ENCODE measurements at regions not wholly inside any gene's neighbourhood (a gene's known extent, or its start where the extent isn't known, plus 50 kb on each side); places are given as distances from the start of the nearest gene placed in this dataset.

DNA sequence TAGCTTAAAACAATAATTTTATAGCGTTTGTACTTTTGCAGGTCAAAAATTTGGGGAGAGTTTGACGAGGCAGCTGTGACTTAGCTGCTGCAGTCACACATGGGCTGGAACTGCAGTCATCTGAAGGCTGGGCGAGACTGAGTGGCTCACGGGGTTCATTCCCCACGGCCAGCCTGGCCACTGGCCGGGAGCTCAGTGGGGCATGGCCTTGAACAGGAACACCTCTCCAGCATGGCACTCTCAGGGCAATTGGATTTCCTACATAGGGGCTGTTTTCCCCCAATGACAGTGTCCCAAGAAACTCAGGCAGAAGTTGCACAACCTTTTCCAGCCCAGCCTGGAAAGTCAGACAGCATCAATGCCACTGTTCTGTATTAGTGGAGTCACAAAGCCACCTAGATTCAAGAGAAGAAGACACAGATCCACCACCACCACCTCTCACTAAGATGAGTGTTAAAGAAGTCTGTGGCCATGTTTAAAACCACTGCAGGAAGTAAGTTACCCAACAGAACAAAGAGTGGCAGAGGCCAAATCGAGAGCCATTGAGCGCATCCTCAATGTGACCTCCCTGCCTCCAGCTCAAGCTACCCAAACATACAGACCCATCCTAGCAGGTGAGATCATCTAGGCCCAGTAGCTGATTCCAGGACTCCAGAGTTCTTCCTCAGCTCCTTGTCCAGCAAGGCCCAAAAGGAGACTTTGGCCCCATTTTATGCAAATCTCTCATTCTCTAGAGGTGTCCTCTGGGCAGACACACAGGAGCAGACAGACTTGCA is 618.7 kb upstream of the CADM1 start:
- Mint-ChIP-seq H3K27ac (no peak overlapping the region), H3K36me3 (ENCODE audit: insufficient read depth) (no peaks in the 10 kb centered on the region), H3K4me3 (no peak overlapping the region), H3K27me3 (peaks cover 25 to 39% of the 10 kb centered on the region in 2 donors), H3K9me3 (peaks cover 0 to 4% of the 10 kb centered on the region in 2 donors), H3K4me1 (ENCODE audit: low read depth in 2 of 2) (no peaks in the 10 kb centered on the region)
- DNase-seq (no peak), ATAC-seq (replicated peaks) (no peak)

- ATAC-seq (replicated peaks): no peak
- no peaks in the 10 kb centered on the region for H3K4me1 Mint-ChIP-seq (ENCODE audit: low read depth in 2 of 2)
- no peak overlapping the region for H3K27ac Mint-ChIP-seq
Measured at GRCh38 chr11:116119158-116119557, 614.9 kb upstream of the CADM1 start.

GRCh38 chr11:116118138-116118470 is 613.9 kb upstream of the CADM1 start:
- Mint-ChIP-seq H3K4me1 (ENCODE audit: low read depth in 2 of 2) (no peaks in the 10 kb centered on the region), H3K27me3 (peaks cover 17 to 31% of the 10 kb centered on the region in 2 donors), H3K27ac (no peak overlapping the region), H3K4me3 (no peak overlapping the region), H3K36me3 (ENCODE audit: insufficient read depth) (no peaks in the 10 kb centered on the region), H3K9me3 (peaks cover 0 to 7% of the 10 kb centered on the region in 2 donors)
- no peak for ATAC-seq (replicated peaks)
- DNase-seq: no peak

More at GRCh38 chr11:116119158-116119557, 614.9 kb upstream of the CADM1 start:
- Mint-ChIP-seq H3K9me3 (peaks cover 0 to 4% of the 10 kb centered on the region in 2 donors), H3K27me3 (peaks cover 12 to 29% of the 10 kb centered on the region in 2 donors), H3K36me3 (ENCODE audit: insufficient read depth) (no peaks in the 10 kb centered on the region), H3K4me3 (no peak overlapping the region)
- DNase-seq: no peak

DNA sequence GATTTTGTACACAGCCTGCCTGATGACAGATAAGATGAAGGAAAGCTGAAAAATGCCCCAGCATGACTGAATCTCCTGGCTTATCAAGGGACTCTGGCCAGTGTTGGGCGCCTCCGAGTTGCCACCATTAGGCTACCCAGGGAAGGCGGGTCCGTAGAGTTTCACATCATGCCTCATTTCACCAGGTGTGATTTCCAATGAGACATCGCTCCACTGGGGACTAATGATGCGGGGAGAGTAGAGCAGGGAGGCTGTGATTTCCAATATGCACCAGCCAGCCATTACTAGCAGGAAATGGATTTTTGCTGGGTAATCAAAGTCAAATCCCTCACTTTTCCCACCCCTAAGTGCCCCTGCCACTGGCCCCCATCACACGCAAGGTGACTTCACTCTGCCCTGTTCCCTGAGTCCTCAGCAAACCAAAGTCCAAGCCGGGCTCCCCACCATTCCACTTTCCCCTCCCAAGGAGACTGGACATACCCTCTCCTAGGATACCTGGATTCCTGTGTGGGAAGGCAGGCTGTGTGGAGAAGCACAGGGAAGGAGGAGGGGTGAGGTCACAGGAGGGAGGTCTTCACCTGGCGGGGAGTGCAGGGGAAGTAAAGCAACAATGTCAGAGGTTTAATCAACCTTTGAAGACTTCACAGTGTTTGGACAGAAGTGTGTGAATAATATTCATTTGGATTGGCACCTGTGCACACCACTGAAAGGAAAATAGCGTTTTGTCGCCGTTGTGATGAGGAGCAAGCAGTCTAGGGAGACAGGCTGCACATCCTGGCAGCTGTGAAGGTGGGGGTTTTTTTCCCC is 613.3 kb upstream of the CADM1 start:
- Mint-ChIP-seq H3K4me1 (ENCODE audit: low read depth in 2 of 2) (no peaks in the 10 kb centered on the region), H3K27me3 (peaks cover 17 to 36% of the 10 kb centered on the region in 2 donors), H3K4me3 (no peak overlapping the region), H3K9me3 (peaks cover 0 to 7% of the 10 kb centered on the region in 2 donors), H3K36me3 (ENCODE audit: insufficient read depth) (no peaks in the 10 kb centered on the region), H3K27ac (no peak overlapping the region)
- DNase-seq (no peak), ATAC-seq (replicated peaks) (no peak)

DNA sequence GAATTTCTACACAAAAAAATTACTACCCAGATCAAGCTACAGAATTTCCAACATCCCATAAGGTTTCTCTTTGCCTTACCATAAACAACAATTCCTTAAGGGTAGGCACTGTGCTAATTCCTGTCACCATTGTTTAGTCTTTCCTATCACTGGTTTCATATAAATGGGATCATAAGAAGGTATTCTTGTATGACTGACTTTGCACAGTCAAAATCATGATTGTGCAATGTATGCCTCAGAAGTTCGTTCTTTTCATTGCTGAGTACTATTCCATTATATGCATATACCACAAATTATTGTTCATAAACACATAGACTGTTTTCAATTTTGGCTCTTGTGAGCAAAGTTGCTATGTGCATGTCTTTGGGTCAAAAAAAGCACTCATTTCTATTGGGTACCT is 611.6 kb upstream of the CADM1 start:
- Mint-ChIP-seq H3K9me3 (peaks cover 0 to 7% of the 10 kb centered on the region in 2 donors), H3K4me1 (ENCODE audit: low read depth in 2 of 2) (no peaks in the 10 kb centered on the region), H3K36me3 (ENCODE audit: insufficient read depth) (no peaks in the 10 kb centered on the region), H3K27ac (no peak overlapping the region), H3K27me3 (peaks cover 27 to 48% of the 10 kb centered on the region in 2 donors), H3K4me3 (no peak overlapping the region)
- ATAC-seq (replicated peaks) (no peak), DNase-seq (no peak)

DNA sequence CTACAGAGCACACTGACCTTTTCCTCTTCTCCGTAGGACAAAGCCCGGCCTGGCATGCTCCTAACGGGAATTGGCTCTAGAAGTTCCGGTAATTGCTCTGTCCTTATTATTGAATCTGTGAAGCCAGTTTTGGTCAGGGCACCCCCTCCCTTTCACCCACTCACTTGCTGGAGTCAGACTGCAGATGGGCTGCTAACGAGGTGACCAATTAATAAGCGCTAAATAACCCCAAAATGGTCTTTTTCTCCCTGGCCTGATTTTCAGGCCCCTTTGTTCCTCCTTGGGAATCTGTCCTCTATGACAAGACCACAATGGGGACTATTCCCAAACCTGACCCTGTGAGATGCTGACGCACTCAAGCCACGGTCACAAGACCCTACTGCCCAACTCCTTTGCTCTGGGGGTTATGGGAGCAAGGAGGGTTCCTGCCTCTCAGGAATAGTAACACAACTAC is 610.0 kb upstream of the CADM1 start:
- DNase-seq (no peak), ATAC-seq (replicated peaks) (no peak)
- H3K36me3 Mint-ChIP-seq (ENCODE audit: insufficient read depth): no peaks in the 10 kb centered on the region
- no peak overlapping the region for H3K27ac Mint-ChIP-seq
- no peak overlapping the region for H3K4me3 Mint-ChIP-seq
- H3K9me3 Mint-ChIP-seq: peaks cover under 1 to 7% of the 10 kb centered on the region in 2 donors
- H3K27me3 Mint-ChIP-seq: peaks cover 26 to 46% of the 10 kb centered on the region in 2 donors
- no peaks in the 10 kb centered on the region for H3K4me1 Mint-ChIP-seq (ENCODE audit: low read depth in 2 of 2)

- Mint-ChIP-seq H3K27ac (no peak overlapping the region), H3K4me3 (no peak overlapping the region), H3K9me3 (peaks cover 4 to 7% of the 10 kb centered on the region in 2 donors), H3K36me3 (ENCODE audit: insufficient read depth) (no peaks in the 10 kb centered on the region), H3K4me1 (ENCODE audit: low read depth in 2 of 2) (no peaks in the 10 kb centered on the region), H3K27me3 (peaks cover 29 to 37% of the 10 kb centered on the region in 2 donors)
- DNase-seq (no peak), ATAC-seq (replicated peaks) (no peak)
Measured at GRCh38 chr11:116112087-116112935, 608.1 kb upstream of the CADM1 start.

DNA sequence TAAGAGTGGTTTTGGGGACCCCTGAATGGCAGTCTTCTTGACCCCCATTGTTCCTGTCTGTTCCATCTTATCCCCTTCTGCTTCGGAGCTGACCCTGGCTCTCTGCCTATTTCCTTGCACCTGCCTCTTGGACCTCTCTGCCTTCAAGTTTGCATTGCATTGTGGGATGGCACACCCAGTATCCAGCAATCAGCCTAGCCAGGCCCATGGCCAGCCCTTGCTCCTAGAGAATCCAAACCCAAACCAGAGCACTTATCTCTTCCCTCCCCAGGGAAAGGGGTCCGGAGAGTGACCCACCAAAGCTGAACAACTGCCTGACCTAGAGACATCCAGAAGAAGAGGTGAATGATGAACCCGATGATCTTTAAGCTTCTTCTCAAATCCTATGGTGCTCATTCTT is 607.3 kb upstream of the CADM1 start:
- H3K27ac Mint-ChIP-seq: no peak overlapping the region

GRCh38 chr11:116110802-116111201 is 606.6 kb upstream of the CADM1 start:
- H3K4me3 Mint-ChIP-seq: no peak overlapping the region

More for the DNA sequence above, 607.3 kb upstream of the CADM1 start:
- no peak overlapping the region for H3K4me3 Mint-ChIP-seq
- peaks cover 4 to 7% of the 10 kb centered on the region in 2 donors for H3K9me3 Mint-ChIP-seq
- no peaks in the 10 kb centered on the region for H3K36me3 Mint-ChIP-seq (ENCODE audit: insufficient read depth)
- no peaks in the 10 kb centered on the region for H3K4me1 Mint-ChIP-seq (ENCODE audit: low read depth in 2 of 2)
- no peak for ATAC-seq (replicated peaks)
- DNase-seq: no peak
- peaks cover 29 to 37% of the 10 kb centered on the region in 2 donors for H3K27me3 Mint-ChIP-seq

GRCh38 chr11:116110356-116110755 is 606.1 kb upstream of the CADM1 start:
- no peak for ATAC-seq (replicated peaks)
- Mint-ChIP-seq H3K27me3 (peaks cover 29 to 37% of the 10 kb centered on the region in 2 donors), H3K9me3 (peaks cover 4 to 7% of the 10 kb centered on the region in 2 donors)

More at GRCh38 chr11:116110802-116111201, 606.6 kb upstream of the CADM1 start:
- DNase-seq: no peak
- H3K9me3 Mint-ChIP-seq: peaks cover 4 to 7% of the 10 kb centered on the region in 2 donors
- peaks cover 29 to 37% of the 10 kb centered on the region in 2 donors for H3K27me3 Mint-ChIP-seq
- no peaks in the 10 kb centered on the region for H3K36me3 Mint-ChIP-seq (ENCODE audit: insufficient read depth)
- H3K4me1 Mint-ChIP-seq (ENCODE audit: low read depth in 2 of 2): no peaks in the 10 kb centered on the region
- H3K27ac Mint-ChIP-seq: no peak overlapping the region
- ATAC-seq (replicated peaks): no peak

DNA sequence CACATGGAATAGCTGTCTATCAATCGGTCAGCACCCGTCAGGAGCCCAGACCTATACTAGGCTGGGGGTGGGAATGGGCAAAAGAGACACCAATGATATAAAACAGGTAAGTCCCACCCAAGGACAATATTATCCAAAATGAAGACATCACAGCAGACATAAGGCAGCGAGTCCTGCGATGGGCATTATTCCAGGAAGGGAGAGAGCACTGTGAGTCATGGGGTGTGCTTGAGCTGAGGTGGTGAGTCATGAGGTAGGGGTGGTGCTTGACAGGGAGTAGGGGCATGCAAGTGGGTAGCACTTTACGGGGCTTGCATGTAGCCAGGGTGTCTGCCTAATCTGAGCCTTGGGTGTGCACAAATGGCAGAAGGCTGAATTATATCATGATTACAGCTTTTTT is 605.0 kb upstream of the CADM1 start:
- H3K27ac Mint-ChIP-seq: no peak overlapping the region
- peaks cover 4 to 7% of the 10 kb centered on the region in 2 donors for H3K9me3 Mint-ChIP-seq
- peaks cover 31% of the 10 kb centered on the region in 2 donors for H3K27me3 Mint-ChIP-seq
- no peaks in the 10 kb centered on the region for H3K4me1 Mint-ChIP-seq (ENCODE audit: low read depth in 2 of 2)
- H3K4me3 Mint-ChIP-seq: no peak overlapping the region
- ATAC-seq (replicated peaks): no peak
- no peak for DNase-seq
- H3K36me3 Mint-ChIP-seq (ENCODE audit: insufficient read depth): no peaks in the 10 kb centered on the region

More at GRCh38 chr11:116110356-116110755, 606.1 kb upstream of the CADM1 start:
- Mint-ChIP-seq H3K4me3 (no peak overlapping the region), H3K36me3 (ENCODE audit: insufficient read depth) (no peaks in the 10 kb centered on the region), H3K4me1 (ENCODE audit: low read depth in 2 of 2) (no peaks in the 10 kb centered on the region), H3K27ac (no peak overlapping the region)
- DNase-seq: no peak

GRCh38 chr11:116108161-116108560 is 603.9 kb upstream of the CADM1 start:
- Mint-ChIP-seq H3K9me3 (peaks cover 0 to 7% of the 10 kb centered on the region in 2 donors), H3K27me3 (peaks cover 26 to 28% of the 10 kb centered on the region in 2 donors), H3K27ac (no peak overlapping the region), H3K36me3 (ENCODE audit: insufficient read depth) (no peaks in the 10 kb centered on the region), H3K4me1 (ENCODE audit: low read depth in 2 of 2) (no peaks in the 10 kb centered on the region), H3K4me3 (no peak overlapping the region)
- no peak for ATAC-seq (replicated peaks)
- no peak for DNase-seq

DNA sequence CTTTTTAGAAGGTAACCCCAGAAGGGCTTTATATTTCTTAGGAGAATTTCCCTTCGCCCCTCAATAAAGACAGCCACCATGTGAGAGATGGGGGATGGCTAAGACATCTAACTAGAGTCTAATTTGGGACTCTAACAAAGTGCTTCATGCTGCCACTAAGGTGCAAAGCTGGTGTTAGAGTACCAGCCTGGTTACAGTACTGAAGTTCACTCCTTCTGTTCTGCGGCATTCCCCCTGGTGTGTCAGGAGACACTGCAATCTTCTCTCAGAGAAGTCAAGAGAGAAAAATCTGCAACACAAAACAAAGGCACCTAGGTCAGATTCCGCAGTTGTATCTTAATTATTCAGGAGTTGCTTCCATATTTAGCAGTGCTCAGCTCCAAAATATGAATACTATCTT is 603.0 kb upstream of the CADM1 start:
- Mint-ChIP-seq H3K4me3 (no peak overlapping the region), H3K4me1 (ENCODE audit: low read depth in 2 of 2) (no peaks in the 10 kb centered on the region), H3K27ac (no peak overlapping the region), H3K36me3 (ENCODE audit: insufficient read depth) (no peaks in the 10 kb centered on the region), H3K27me3 (peaks cover 17 to 26% of the 10 kb centered on the region in 2 donors), H3K9me3 (peaks cover 0 to 7% of the 10 kb centered on the region in 2 donors)
- ATAC-seq (replicated peaks) (no peak), DNase-seq (no peak)

Data from effector memory CD8-positive, alpha-beta T cell (primary cell).